HL-60 (cell line): ENCODE measurements at regions not wholly inside any gene's neighbourhood (a gene's known extent, or its start where the extent isn't known, plus 50 kb on each side); places are given as distances from the start of the nearest gene placed in this dataset.
"Not testable (repeated sequence)": the region's sequence is repeated elsewhere in the genome, so short reads cannot be mapped to it uniquely, and the experiment has no call there.

Experiments used
- DNase-seq, 2 experiments: peaks; one replicate each; pipeline ENCODE4 v3.0.0-alpha.2; 2010 to 2020; ENCODE audit warnings: low read depth in 1 of 2, low spot score in 1 of 2
- H3K27ac ChIP-seq: fragments of 250-450 bp; sonication (Bioruptor Pico); replicated peaks from 2 replicates; pipeline ENCODE4 v1.5.1; 2020; ENCODE audit warnings: mild to moderate bottlenecking, moderate library complexity
- H3K27me3 ChIP-seq: fragments of 250-450 bp; sonication (Bioruptor Pico); 2 replicates; pipeline ENCODE4 v1.5.1; 2021; ENCODE audit warnings: mild to moderate bottlenecking, moderate library complexity; ENCODE audit not compliant: insufficient read depth, poor library complexity, severe bottlenecking
- H3K4me3 ChIP-seq: replicated peaks from 2 replicates; pipeline ENCODE4 v1.5.1; 2011; ENCODE audit warnings: mild to moderate bottlenecking, control low read depth, low read length; ENCODE audit not compliant: insufficient read depth
- CTCF ChIP-seq: IDR thresholded peaks from one replicate; pipeline ENCODE4 v1.5.1; 2011; ENCODE audit warnings: low read length, control low read depth, inconsistent platforms; ENCODE audit not compliant: insufficient read depth
- GABPA ChIP-seq: IDR thresholded peaks from 2 replicates; pipeline ENCODE4 v1.6.1; 2012; ENCODE audit warnings: low read depth
- POLR2AphosphoS5 ChIP-seq: IDR thresholded peaks from 2 replicates; pipeline ENCODE4 v1.6.1; 2012; ENCODE audit warnings: low read depth
- REST ChIP-seq: IDR thresholded peaks from 2 replicates; pipeline ENCODE4 v1.6.1; 2012; ENCODE audit warnings: low read depth; ENCODE audit not compliant: insufficient replicate concordance
- SPI1 ChIP-seq: IDR thresholded peaks from 2 replicates; pipeline ENCODE4 v1.6.1; 2012; ENCODE audit warnings: low read depth, mild to moderate bottlenecking, borderline replicate concordance

GRCh38 chr3:557972-558371 is 361.4 kb downstream of the CHL1 start:
- Histone ChIP-seq H3K27ac (no peak overlapping the region), H3K4me3 (no peak overlapping the region), H3K27me3 (no peaks in the 10 kb centered on the region)
- TF ChIP-seq SPI1 (no peak), GABPA (no peak), POLR2AphosphoS5 (no peak), CTCF (no peak), REST (no peak)
- DNase-seq: no peak

DNA sequence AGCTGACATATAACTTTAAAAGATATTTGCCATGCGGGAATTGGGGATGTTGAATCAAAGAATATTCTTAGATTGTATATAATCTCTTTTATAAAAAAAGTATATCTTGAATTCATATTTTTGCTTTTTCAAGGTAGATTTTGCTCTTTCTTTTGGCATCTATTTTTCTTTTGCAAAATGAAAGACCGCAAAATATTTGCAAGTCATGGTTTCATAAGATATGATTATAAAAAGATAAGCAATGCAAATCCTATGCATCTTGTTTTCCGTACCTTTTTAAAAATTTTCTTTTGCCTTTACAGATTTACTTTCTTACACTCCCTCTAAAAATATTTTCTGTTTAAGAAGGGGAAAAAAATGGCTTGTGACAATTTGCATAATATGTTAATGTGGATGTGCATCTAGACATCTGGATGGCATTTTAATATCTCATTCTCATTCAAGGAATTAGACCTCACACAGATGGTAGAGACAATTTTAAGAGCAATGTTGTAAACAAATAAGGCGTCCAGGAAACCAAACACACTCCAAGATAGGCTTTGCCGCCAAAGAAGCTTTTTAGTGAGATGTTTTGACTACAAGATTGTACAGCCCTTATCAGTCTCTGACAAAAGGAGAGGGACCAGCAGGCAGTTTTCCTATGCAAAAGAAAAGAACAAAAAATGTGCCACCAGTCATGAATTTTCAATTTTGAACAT is 371.1 kb downstream of the CHL1 start:
- DNase-seq: no peak
- H3K27ac ChIP-seq: no peak overlapping the region
- no peak overlapping the region for H3K4me3 ChIP-seq
- H3K27me3 ChIP-seq: no peaks in the 10 kb centered on the region
- no peak for TF ChIP-seq CTCF
- no peak for TF ChIP-seq GABPA
- no peak for TF ChIP-seq SPI1
- no peak for TF ChIP-seq REST
- TF ChIP-seq POLR2AphosphoS5: no peak

DNA sequence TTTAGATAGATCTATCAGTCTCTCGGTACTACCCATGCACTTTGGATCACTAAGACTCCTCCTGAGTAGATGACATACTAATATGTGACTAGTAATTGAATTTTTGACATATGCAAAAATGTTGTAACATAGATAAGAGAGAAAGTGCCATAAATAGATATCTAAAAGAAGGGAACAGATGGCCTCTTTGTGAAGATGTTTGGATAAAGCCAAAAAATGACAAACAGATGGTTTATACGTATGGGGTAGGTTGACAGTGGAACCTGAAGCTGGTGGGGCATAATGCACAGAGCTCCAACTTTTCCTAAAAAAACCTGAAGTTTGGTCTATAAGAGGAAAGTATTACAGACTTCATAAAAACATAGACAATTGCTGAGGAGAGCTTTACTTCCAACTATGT is 383.0 kb downstream of the CHL1 start:
- H3K4me3 ChIP-seq, H3K27me3 ChIP-seq, H3K27ac ChIP-seq, DNase-seq: not testable (repeated sequence)

GRCh38 chr3:589066-589465 is 392.5 kb downstream of the CHL1 start:
- not testable (repeated sequence) for H3K4me3 ChIP-seq, H3K27me3 ChIP-seq, H3K27ac ChIP-seq, DNase-seq

DNA sequence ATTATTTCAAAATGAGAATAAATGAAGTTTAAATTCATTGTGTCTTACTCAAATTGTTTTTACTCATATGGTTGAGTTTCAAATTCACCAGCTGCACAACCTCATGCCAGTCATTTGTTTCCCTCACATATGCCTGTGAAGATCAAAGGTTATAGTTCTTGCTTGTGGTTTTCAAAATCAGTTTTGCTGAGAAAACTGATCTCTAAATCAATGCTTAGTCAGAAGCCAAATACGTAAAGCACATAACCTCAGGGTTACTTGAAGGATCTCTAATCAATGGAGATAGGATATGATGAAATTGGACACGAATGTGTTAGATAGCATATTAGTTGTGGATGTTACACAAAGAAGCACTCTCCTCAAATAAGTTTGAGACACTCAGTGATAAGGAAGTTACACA is 400.7 kb downstream of the CHL1 start:
- H3K27me3 ChIP-seq, DNase-seq, H3K27ac ChIP-seq, H3K4me3 ChIP-seq: not testable (repeated sequence)

DNA sequence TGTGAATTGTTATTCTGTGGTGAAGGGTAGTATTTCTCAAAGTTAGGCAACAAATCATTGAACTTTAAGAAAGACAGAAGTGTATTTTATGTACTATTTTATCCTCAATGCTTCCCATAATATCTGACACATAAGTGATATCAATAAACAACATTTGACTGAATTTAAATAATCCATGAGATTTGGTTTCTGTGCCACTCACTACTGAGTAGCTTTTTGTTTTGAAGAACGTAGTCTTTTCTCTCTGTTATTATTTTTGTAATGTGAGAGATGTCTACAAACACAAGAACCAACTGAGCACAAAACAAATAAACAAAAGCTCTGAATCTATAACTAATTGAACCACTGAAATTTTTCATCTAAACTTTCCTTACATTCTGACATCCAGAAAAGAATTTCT is 401.2 kb downstream of the CHL1 start:
- H3K4me3 ChIP-seq, DNase-seq, H3K27me3 ChIP-seq, H3K27ac ChIP-seq: not testable (repeated sequence)

DNA sequence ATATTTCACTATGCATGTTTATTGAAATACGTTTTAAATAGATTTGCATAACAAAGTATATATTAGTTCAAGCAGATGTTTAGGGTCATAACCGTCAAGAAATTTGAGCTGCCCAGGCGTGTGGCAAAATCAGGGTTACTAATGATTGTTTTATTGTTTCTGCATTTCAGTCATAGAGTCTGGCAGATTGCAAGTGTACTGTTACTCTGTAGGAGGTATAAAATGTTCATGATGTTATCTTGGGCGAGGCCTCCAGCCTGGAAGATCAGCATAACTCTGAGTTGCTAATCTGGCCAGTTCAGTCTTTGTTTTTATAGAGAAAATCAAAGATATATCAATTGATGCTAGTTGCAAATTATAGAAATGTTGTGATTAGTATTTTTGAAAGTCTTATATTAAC is 410.9 kb downstream of the CHL1 start:
- DNase-seq, H3K4me3 ChIP-seq, H3K27ac ChIP-seq, H3K27me3 ChIP-seq: not testable (repeated sequence)
